AG04449 (cell line): ENCODE measurements at regions not wholly inside any gene's neighbourhood (a gene's known extent, or its start where the extent isn't known, plus 50 kb on each side); places are given as distances from the start of the nearest gene placed in this dataset.
"Not testable (repeated sequence)": the region's sequence is repeated elsewhere in the genome, so short reads cannot be mapped to it uniquely, and the experiment has no call there.

ENCODE experiments used
- CTCF ChIA-PET: fragments of 350-600 bp; formaldehyde crosslinking; extraction: SDS; loops from one replicate; lab custom pipeline; 2021; ENCODE audit warnings: antibody characterized with exemption; lab: Yijun Ruan, JAX
- POLR2A ChIA-PET: fragments of 400-600, 350-600 bp; formaldehyde crosslinking; extraction: SDS; loops from one replicate; lab custom pipeline; 2020; ENCODE audit warnings: antibody characterized with exemption, inconsistent platforms; lab: Yijun Ruan, JAX
- DNase-seq: peaks from one replicate; pipeline ENCODE4 v3.0.0-alpha.2; 2010; ENCODE audit warnings: low read depth, low spot score
- H3K4me3 ChIP-seq: 2 replicates; pipeline ENCODE4 v1.5.1; 2011; ENCODE audit warnings: low read depth, mild to moderate bottlenecking, control low read depth, low read length
- CTCF ChIP-seq: IDR thresholded peaks from one replicate; pipeline ENCODE4 v1.5.1; 2011; ENCODE audit warnings: mild to moderate bottlenecking, moderate library complexity, low read length, control low read depth, inconsistent platforms; ENCODE audit not compliant: insufficient read depth; ENCODE audit errors: missing control alignments

- CTCF ChIA-PET, result no interaction called here
- TF ChIP-seq CTCF, result no peak
- POLR2A ChIA-PET, result no interaction called here
- DNase-seq, result no peak
- H3K4me3 ChIP-seq, result no peak overlapping the region
These were observed 546.1 kb upstream of the SALL3 start for GRCh38 chr18:78433562-78433961.

GRCh38 chr18:78436110-78436509 lies 543.5 kb upstream of the SALL3 start:
- DNase-seq, result no peak
- H3K4me3 ChIP-seq, result no peak overlapping the region
- no peak for TF ChIP-seq CTCF
- ChIA-PET CTCF (no interaction called here), POLR2A (no interaction called here)

GRCh38 chr18:78438235-78438634 lies 541.4 kb upstream of the SALL3 start:
- POLR2A ChIA-PET, DNase-seq, H3K4me3 ChIP-seq, CTCF ChIA-PET: not testable (repeated sequence)

GRCh38 chr18:78445880-78446279 lies 533.7 kb upstream of the SALL3 start:
- ChIA-PET CTCF (no interaction called here), POLR2A (no interaction called here)
- H3K4me3 ChIP-seq, result no peak overlapping the region
- TF ChIP-seq CTCF, result no peak
- DNase-seq, result no peak

- no peak for TF ChIP-seq CTCF
- POLR2A ChIA-PET, result no interaction called here
- no peak overlapping the region for H3K4me3 ChIP-seq
- CTCF ChIA-PET, result no interaction called here
- no peak for DNase-seq
These were observed 532.4 kb upstream of the SALL3 start for GRCh38 chr18:78447211-78447610.

GRCh38 chr18:78448106-78448505 lies 531.5 kb upstream of the SALL3 start:
- DNase-seq, result no peak
- CTCF ChIA-PET, result no interaction called here
- no peak overlapping the region for H3K4me3 ChIP-seq
- TF ChIP-seq CTCF, result no peak
- POLR2A ChIA-PET, result no interaction called here

- POLR2A ChIA-PET, result no interaction called here
- no peak overlapping the region for H3K4me3 ChIP-seq
- TF ChIP-seq CTCF, result no peak
- DNase-seq, result no peak
- CTCF ChIA-PET, result no interaction called here
These were observed 531.0 kb upstream of the SALL3 start for GRCh38 chr18:78448591-78448990.
